ENCODE measurements at regions not wholly inside any gene's neighbourhood (a gene's known extent, or its start where the extent isn't known, plus 50 kb on each side); places are given as distances from the start of the nearest gene placed in this dataset.

DNA sequence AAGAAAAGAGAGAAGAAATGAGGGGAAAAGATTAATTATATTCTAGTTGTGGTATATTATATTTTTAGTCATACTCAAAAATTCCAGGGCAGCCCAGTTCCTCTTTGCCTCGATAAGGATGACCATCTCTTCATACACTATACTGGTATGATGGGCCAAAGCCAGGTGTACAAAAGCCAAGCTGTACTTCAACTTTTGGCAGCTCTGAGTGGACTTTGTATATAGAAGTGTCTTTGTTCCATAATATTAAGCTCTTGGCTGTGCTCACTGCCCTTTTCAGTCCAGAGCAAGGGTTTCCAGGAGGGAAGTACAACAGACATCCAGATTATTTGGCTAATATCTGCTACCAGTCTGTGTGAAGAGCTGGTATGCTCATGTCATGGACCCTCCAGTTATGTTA, 934.3 kb upstream of the CDH10 start:
- ATAC-seq (no peak), DNase-seq (peak in 1 of 4 donors; percentile 56)
- TF ChIP-seq CTCF (IDR thresholded peaks at IDR 0.05), result no peak
- no peaks in the 10 kb centered on the region for H3K4me1 ChIP-seq
- no peak overlapping the region for H3K27ac ChIP-seq
- intact Hi-C loops (cut with DNase I), result no loop called here
- no peaks in the 10 kb centered on the region for H3K27me3 ChIP-seq
- H3K36me3 ChIP-seq, result no peaks in the 10 kb centered on the region
- H3K4me3 ChIP-seq, result no peak overlapping the region
- H3K9me3 ChIP-seq, result peaks cover 0 to 8% of the 10 kb centered on the region in 2 donors

- H3K27ac ChIP-seq, result no peak overlapping the region
- intact Hi-C loops (cut with DNase I), result no loop called here
- H3K9me3 ChIP-seq, result peaks cover 0 to 11% of the 10 kb centered on the region in 2 donors
- DNase-seq, result no peak
- no peak for TF ChIP-seq CTCF (IDR thresholded peaks at IDR 0.05)
- H3K4me3 ChIP-seq, result no peak overlapping the region
- H3K36me3 ChIP-seq, result no peaks in the 10 kb centered on the region
- no peak for ATAC-seq
- no peaks in the 10 kb centered on the region for H3K27me3 ChIP-seq
- no peaks in the 10 kb centered on the region for H3K4me1 ChIP-seq
Measured at GRCh38 chr5:25573691-25574090, 928.9 kb upstream of the CDH10 start.

DNA sequence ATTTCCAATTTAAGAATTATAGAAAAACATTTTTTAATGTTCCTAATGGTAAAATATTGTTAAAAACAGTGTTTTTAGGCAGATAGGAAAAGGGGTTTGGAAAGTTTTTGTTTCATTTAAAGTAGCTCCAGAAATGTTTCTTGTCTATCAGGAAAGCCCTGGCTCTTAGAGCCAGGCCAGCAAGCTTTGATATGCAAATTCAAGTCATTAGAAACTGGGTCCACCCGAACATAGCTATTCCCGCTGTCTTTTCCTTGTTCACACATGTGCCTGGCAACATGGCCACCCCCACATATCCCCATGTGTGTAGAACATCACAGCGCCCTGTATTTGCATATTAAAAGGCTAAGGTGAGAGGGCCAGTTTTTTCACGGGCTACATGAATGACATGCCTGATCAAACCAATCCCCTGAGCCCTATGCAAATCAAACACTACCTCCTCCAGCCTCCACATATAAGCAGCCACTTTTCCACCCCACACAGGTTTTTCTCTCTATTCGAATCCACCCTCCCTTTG, 925.3 kb upstream of the CDH10 start:
- H3K36me3 ChIP-seq, result no peaks in the 10 kb centered on the region
- ATAC-seq, result no peak
- TF ChIP-seq CTCF (IDR thresholded peaks at IDR 0.05), result no peak
- no peak overlapping the region for H3K27ac ChIP-seq
- no peaks in the 10 kb centered on the region for H3K27me3 ChIP-seq
- intact Hi-C loops (cut with DNase I), result no loop called here
- H3K4me1 ChIP-seq, result no peaks in the 10 kb centered on the region
- no peak overlapping the region for H3K4me3 ChIP-seq
- H3K9me3 ChIP-seq, result peaks cover 0 to 5% of the 10 kb centered on the region in 2 donors
- no peak for DNase-seq

- H3K9me3 ChIP-seq, result peaks cover 0 to 8% of the 10 kb centered on the region in 2 donors
Measured at GRCh38 chr5:25568989-25569625, 924.3 kb upstream of the CDH10 start.

DNA sequence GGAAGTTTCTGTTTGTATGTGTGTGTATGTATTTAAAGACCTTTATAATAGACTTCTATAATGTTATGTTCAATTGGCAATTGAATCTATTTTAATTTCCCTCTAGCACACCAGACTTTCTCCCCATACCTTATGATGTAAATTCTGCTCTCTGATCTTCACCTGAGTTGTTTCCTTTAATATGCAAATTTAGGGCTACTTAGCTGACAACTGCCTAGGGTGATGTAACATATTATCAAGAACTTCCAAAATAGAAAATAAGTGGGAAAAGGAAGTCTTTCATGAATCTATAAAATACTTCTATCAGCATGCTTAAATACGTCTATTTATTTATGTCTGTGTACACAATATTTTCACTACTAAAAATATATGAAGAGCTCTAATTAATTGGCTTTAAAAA, 923.5 kb upstream of the CDH10 start:
- H3K27me3 ChIP-seq, result no peaks in the 10 kb centered on the region
- intact Hi-C loops (cut with DNase I), result no loop called here
- ATAC-seq, result no peak
- no peaks in the 10 kb centered on the region for H3K4me1 ChIP-seq
- no peak overlapping the region for H3K4me3 ChIP-seq
- H3K27ac ChIP-seq, result no peak overlapping the region
- DNase-seq, result no peak
- H3K36me3 ChIP-seq, result no peaks in the 10 kb centered on the region
- no peak for TF ChIP-seq CTCF (IDR thresholded peaks at IDR 0.05)
- H3K9me3 ChIP-seq, result peaks cover 0 to 16% of the 10 kb centered on the region in 2 donors

More at GRCh38 chr5:25568989-25569625, 924.3 kb upstream of the CDH10 start:
- no peak for DNase-seq
- H3K27me3 ChIP-seq, result no peaks in the 10 kb centered on the region
- ATAC-seq, result no peak
- no peak overlapping the region for H3K4me3 ChIP-seq
- no peaks in the 10 kb centered on the region for H3K36me3 ChIP-seq
- no peak overlapping the region for H3K27ac ChIP-seq
- intact Hi-C loops (cut with DNase I), result no loop called here
- TF ChIP-seq CTCF (IDR thresholded peaks at IDR 0.05), result no peak
- H3K4me1 ChIP-seq, result no peaks in the 10 kb centered on the region

Data from left lung (tissue), 4 donors.